SK-N-SH treated with all-trans-retinoic acid at 6 μM for 48 hours (cell line): ENCODE measurements at regions not wholly inside any gene's neighbourhood (a gene's known extent, or its start where the extent isn't known, plus 50 kb on each side); places are given as distances from the start of the nearest gene placed in this dataset.

Experiments
- ATAC-seq: fragments of 200-7000 bp; cut with Tn5 transposase; 3 replicates; pipeline ENCODE4 v1.9.1; 2020; ENCODE audit warnings: mild to moderate bottlenecking, moderate library complexity
- BACH2 ChIP-seq: fragments of 250-450 bp; sonication (Bioruptor Pico); IDR thresholded peaks from 2 replicates; pipeline ENCODE4 v1.9.0; 2021; ENCODE audit warnings: mild to moderate bottlenecking, borderline replicate concordance
- CREB5 ChIP-seq: fragments of 250-450 bp; sonication (Bioruptor Pico); IDR thresholded peaks from 2 replicates; pipeline ENCODE4 v1.5.1; 2020; ENCODE audit warnings: low read depth, mild to moderate bottlenecking, moderate library complexity
- CSDC2 ChIP-seq: fragments of 250-450 bp; sonication (Bioruptor Pico); IDR thresholded peaks from 2 replicates; pipeline ENCODE4 v1.5.0; 2020; ENCODE audit warnings: mild to moderate bottlenecking, moderate library complexity
- ESRRG ChIP-seq: fragments of 250-450 bp; sonication (Bioruptor Pico); IDR thresholded peaks from 2 replicates; pipeline ENCODE4 v1.6.1; 2021; ENCODE audit warnings: mild to moderate bottlenecking
- GLIS3 ChIP-seq: fragments of 250-450 bp; sonication (Bioruptor Pico); IDR thresholded peaks from 2 replicates; pipeline ENCODE4 v1.5.0; 2020; ENCODE audit warnings: mild to moderate bottlenecking, moderate library complexity
- ISL1 ChIP-seq: fragments of 250-450 bp; sonication (Bioruptor Pico); IDR thresholded peaks from 2 replicates; pipeline ENCODE4 v2.1.2; 2022; ENCODE audit warnings: mild to moderate bottlenecking, moderate library complexity
- OSR1 ChIP-seq: fragments of 250-450 bp; sonication (Bioruptor Pico); IDR thresholded peaks from 2 replicates; pipeline ENCODE4 v1.8.0; 2022; ENCODE audit warnings: moderate library complexity, mild to moderate bottlenecking, inconsistent platforms
- PATZ1 ChIP-seq: fragments of 250-450 bp; sonication (Bioruptor Pico); IDR thresholded peaks from 2 replicates; pipeline ENCODE4 v1.8.0; 2020; ENCODE audit warnings: mild to moderate bottlenecking, moderate library complexity, borderline replicate concordance
- RARB ChIP-seq: fragments of 250-450 bp; sonication (Bioruptor Pico); IDR thresholded peaks from 2 replicates; pipeline ENCODE4 v1.8.0; 2021; ENCODE audit warnings: mild to moderate bottlenecking, moderate library complexity
- TCF4 ChIP-seq: fragments of 250-450 bp; sonication (Bioruptor Pico); IDR thresholded peaks from 2 replicates; pipeline ENCODE4 v1.8.0; 2021; ENCODE audit warnings: mild to moderate bottlenecking, moderate library complexity, borderline replicate concordance
- TOX ChIP-seq: fragments of 250-450 bp; sonication (Bioruptor Pico); IDR thresholded peaks from 2 replicates; pipeline ENCODE4 v1.8.0; 2021; ENCODE audit warnings: mild to moderate bottlenecking, moderate library complexity, borderline replicate concordance
- ZFP3 ChIP-seq: fragments of 250-450 bp; sonication (Bioruptor Pico); IDR thresholded peaks from 2 replicates; pipeline ENCODE4 v1.5.0; 2020; ENCODE audit warnings: mild to moderate bottlenecking, moderate library complexity
- ZFP30 ChIP-seq: fragments of 450-650 bp; formaldehyde crosslinking; IDR thresholded peaks from 2 replicates; pipeline ENCODE4 v1.5.0; 2022; ENCODE audit warnings: mild to moderate bottlenecking, moderate library complexity
- ZNF565 ChIP-seq: fragments of 450-650 bp; formaldehyde crosslinking; conservative IDR thresholded peaks from 2 replicates; pipeline ENCODE4 v1.5.0; 2020; ENCODE audit warnings: low read depth, mild to moderate bottlenecking, moderate library complexity
- ZNF8 ChIP-seq: fragments of 450-650 bp; formaldehyde crosslinking; IDR thresholded peaks from 2 replicates; pipeline ENCODE4 v1.5.0; 2020; ENCODE audit warnings: mild to moderate bottlenecking, moderate library complexity
- TF ChIP-seq, protein P1 (sequence below): fragments of 250-450 bp; sonication (Bioruptor Pico); IDR thresholded peaks from 2 replicates; pipeline ENCODE4 v1.5.0; 2020; ENCODE audit warnings: mild to moderate bottlenecking, moderate library complexity
- TF ChIP-seq, protein P2 (sequence below): fragments of 250-450 bp; sonication (Bioruptor Pico); IDR thresholded peaks from 2 replicates; pipeline ENCODE4 v1.5.1; 2021; ENCODE audit warnings: mild to moderate bottlenecking, moderate library complexity

- no peak for TF ChIP-seq ZNF8
- TF ChIP-seq TCF4 (CRISPR knock-in tag): no peak
- TF ChIP-seq ESRRG: no peak
- no peak for TF ChIP-seq TOX (CRISPR knock-in tag)
- no peak for TF ChIP-seq ZFP30
- TF ChIP-seq OSR1 (CRISPR knock-in tag): no peak
- no peak for TF ChIP-seq ZFP3 (CRISPR knock-in tag)
- TF ChIP-seq, protein P1, sequence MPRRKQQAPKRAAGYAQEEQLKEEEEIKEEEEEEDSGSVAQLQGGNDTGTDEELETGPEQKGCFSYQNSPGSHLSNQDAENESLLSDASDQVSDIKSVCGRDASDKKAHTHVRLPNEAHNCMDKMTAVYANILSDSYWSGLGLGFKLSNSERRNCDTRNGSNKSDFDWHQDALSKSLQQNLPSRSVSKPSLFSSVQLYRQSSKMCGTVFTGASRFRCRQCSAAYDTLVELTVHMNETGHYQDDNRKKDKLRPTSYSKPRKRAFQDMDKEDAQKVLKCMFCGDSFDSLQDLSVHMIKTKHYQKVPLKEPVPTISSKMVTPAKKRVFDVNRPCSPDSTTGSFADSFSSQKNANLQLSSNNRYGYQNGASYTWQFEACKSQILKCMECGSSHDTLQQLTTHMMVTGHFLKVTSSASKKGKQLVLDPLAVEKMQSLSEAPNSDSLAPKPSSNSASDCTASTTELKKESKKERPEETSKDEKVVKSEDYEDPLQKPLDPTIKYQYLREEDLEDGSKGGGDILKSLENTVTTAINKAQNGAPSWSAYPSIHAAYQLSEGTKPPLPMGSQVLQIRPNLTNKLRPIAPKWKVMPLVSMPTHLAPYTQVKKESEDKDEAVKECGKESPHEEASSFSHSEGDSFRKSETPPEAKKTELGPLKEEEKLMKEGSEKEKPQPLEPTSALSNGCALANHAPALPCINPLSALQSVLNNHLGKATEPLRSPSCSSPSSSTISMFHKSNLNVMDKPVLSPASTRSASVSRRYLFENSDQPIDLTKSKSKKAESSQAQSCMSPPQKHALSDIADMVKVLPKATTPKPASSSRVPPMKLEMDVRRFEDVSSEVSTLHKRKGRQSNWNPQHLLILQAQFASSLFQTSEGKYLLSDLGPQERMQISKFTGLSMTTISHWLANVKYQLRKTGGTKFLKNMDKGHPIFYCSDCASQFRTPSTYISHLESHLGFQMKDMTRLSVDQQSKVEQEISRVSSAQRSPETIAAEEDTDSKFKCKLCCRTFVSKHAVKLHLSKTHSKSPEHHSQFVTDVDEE (CRISPR knock-in tag): no peak
- no peak for TF ChIP-seq ISL1
- no peak for TF ChIP-seq BACH2 (CRISPR knock-in tag)
- no peak for TF ChIP-seq CREB5 (CRISPR knock-in tag)
- TF ChIP-seq CSDC2 (CRISPR knock-in tag): no peak
- TF ChIP-seq, protein P2, sequence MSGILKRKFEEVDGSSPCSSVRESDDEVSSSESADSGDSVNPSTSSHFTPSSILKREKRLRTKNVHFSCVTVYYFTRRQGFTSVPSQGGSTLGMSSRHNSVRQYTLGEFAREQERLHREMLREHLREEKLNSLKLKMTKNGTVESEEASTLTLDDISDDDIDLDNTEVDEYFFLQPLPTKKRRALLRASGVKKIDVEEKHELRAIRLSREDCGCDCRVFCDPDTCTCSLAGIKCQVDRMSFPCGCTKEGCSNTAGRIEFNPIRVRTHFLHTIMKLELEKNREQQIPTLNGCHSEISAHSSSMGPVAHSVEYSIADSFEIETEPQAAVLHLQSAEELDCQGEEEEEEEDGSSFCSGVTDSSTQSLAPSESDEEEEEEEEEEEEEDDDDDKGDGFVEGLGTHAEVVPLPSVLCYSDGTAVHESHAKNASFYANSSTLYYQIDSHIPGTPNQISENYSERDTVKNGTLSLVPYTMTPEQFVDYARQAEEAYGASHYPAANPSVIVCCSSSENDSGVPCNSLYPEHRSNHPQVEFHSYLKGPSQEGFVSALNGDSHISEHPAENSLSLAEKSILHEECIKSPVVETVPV: no peak
- TF ChIP-seq ZNF565 (CRISPR knock-in tag): no peak
- TF ChIP-seq RARB (CRISPR knock-in tag): no peak
- no peak for TF ChIP-seq GLIS3 (CRISPR knock-in tag)
- no peak for ATAC-seq
Measured at GRCh38 chr15:19992428-19992827, 549.2 kb downstream of the GOLGA6L6 start.

- TF ChIP-seq ISL1 (no peak), ESRRG (no peak), TCF4 (CRISPR knock-in tag) (no peak), PATZ1 (no peak), ZFP30 (no peak), BACH2 (CRISPR knock-in tag) (no peak), ZNF8 (no peak), OSR1 (CRISPR knock-in tag) (no peak), GLIS3 (CRISPR knock-in tag) (no peak), CREB5 (CRISPR knock-in tag) (no peak), TOX (CRISPR knock-in tag) (no peak)
- TF ChIP-seq, protein P1 (CRISPR knock-in tag): no peak
- TF ChIP-seq, protein P2: no peak
- no peak for ATAC-seq
Measured at GRCh38 chr15:19988094-19988660, 553.4 kb downstream of the GOLGA6L6 start.
